SHP77 treated with DMSO at 0.1 percent for 48 hours (cell line): ENCODE measurements at regions not wholly inside any gene's neighbourhood (a gene's known extent, or its start where the extent isn't known, plus 50 kb on each side); places are given as distances from the start of the nearest gene placed in this dataset.
A peak's percentile ranks its signal among the peaks of the same experiment; 100 is the strongest.
"Not testable (repeated sequence)": the region's sequence is repeated elsewhere in the genome, so short reads cannot be mapped to it uniquely, and the experiment has no call there.

ENCODE experiments used
- DNase-seq: peaks from one replicate; lab custom pipeline; 2025; lab: John Stamatoyannopoulos, UW

GRCh38 chr13:90798381-90798780, 549.1 kb upstream of the MIR17HG start:
- DNase-seq, result no peak

GRCh38 chr13:90800082-90800746, 547.3 kb upstream of the MIR17HG start:
- peak; percentile 18 for DNase-seq

GRCh38 chr13:90801621-90802020, 545.9 kb upstream of the MIR17HG start:
- no peak for DNase-seq

GRCh38 chr13:90803210-90803609, 544.3 kb upstream of the MIR17HG start:
- DNase-seq, result no peak

- no peak for DNase-seq
Observed at GRCh38 chr13:90806016-90806615, 541.4 kb upstream of the MIR17HG start.

- DNase-seq, result no peak
Observed at GRCh38 chr13:90806892-90807291, 540.6 kb upstream of the MIR17HG start.

GRCh38 chr13:90808838-90809237, 538.6 kb upstream of the MIR17HG start:
- DNase-seq, result no peak

- no peak for DNase-seq
Observed at GRCh38 chr13:90824032-90824431, 523.5 kb upstream of the MIR17HG start.

- no peak for DNase-seq
Observed at GRCh38 chr13:90826688-90827087, 520.8 kb upstream of the MIR17HG start.

- DNase-seq, result no peak
Observed at GRCh38 chr13:90830782-90831181, 516.7 kb upstream of the MIR17HG start.

GRCh38 chr13:90833951-90834350, 513.5 kb upstream of the MIR17HG start:
- DNase-seq, result no peak

GRCh38 chr13:90834700-90835099, 512.8 kb upstream of the MIR17HG start:
- no peak for DNase-seq

- no peak for DNase-seq
Observed at GRCh38 chr13:90835826-90836225, 511.7 kb upstream of the MIR17HG start.

GRCh38 chr13:90838317-90838960, 509.0 kb upstream of the MIR17HG start:
- DNase-seq, result no peak

- DNase-seq, result no peak
Observed at GRCh38 chr13:90839061-90839460, 508.4 kb upstream of the MIR17HG start.

- DNase-seq, result no peak
Observed at GRCh38 chr13:90846936-90847335, 500.6 kb upstream of the MIR17HG start.

GRCh38 chr13:90853666-90854065, 493.8 kb upstream of the MIR17HG start:
- not testable (repeated sequence) for DNase-seq

GRCh38 chr13:90857921-90858320, 489.6 kb upstream of the MIR17HG start:
- DNase-seq, result no peak

GRCh38 chr13:90866006-90866405, 481.5 kb upstream of the MIR17HG start:
- no peak for DNase-seq

- DNase-seq, result peak; percentile 54
Observed at GRCh38 chr13:90867336-90867683, 480.2 kb upstream of the MIR17HG start.

GRCh38 chr13:90868321-90868920, 479.1 kb upstream of the MIR17HG start:
- peak; percentile 23 for DNase-seq

GRCh38 chr13:90869580-90869979, 477.9 kb upstream of the MIR17HG start:
- DNase-seq, result no peak

- DNase-seq, result no peak
Observed at GRCh38 chr13:90872491-90873025, 474.9 kb upstream of the MIR17HG start.
